GM19467 (cell line): ENCODE measurements at regions not wholly inside any gene's neighbourhood (a gene's known extent, or its start where the extent isn't known, plus 50 kb on each side); places are given as distances from the start of the nearest gene placed in this dataset.
"Not testable (repeated sequence)": the region's sequence is repeated elsewhere in the genome, so short reads cannot be mapped to it uniquely, and the experiment has no call there.

ENCODE experiments used
- ATAC-seq: cut with Tn5 transposase; IDR thresholded peaks from one replicate; pipeline ENCODE4 v1.9.1; 2021; ENCODE audit warnings: mild to moderate bottlenecking, moderate library complexity; ENCODE audit not compliant: unreplicated experiment

- no peak for ATAC-seq
These were observed 57.6 kb upstream of the BBX start for GRCh38 chr3:107465064-107465631.

- ATAC-seq: no peak
These were observed 54.0 kb upstream of the BBX start for GRCh38 chr3:107468782-107469181.

GRCh38 chr3:107470496-107470895 is 52.3 kb upstream of the BBX start:
- ATAC-seq: not testable (repeated sequence)
